ENCODE measurements at regions not wholly inside any gene's neighbourhood (a gene's known extent, or its start where the extent isn't known, plus 50 kb on each side); places are given as distances from the start of the nearest gene placed in this dataset.
A peak's percentile ranks its signal among the peaks of the same experiment; 100 is the strongest.

- TF ChIP-seq ZFX (IDR thresholded peaks at IDR 0.05) (no peak), CTCF (conservative IDR thresholded peaks at IDR 0.05) (no peak)
- H3K27ac ChIP-seq = no peak overlapping the region
These were observed 223.4 kb upstream of the ZBED5 start for GRCh38 chr11:11081288-11081687.

- no peak overlapping the region for H3K27ac ChIP-seq
- TF ChIP-seq CTCF (conservative IDR thresholded peaks at IDR 0.05) = peak; percentile 11; the same call in 1 of the 2 replicates
- no peak for TF ChIP-seq ZFX (IDR thresholded peaks at IDR 0.05)
These were observed 220.7 kb upstream of the ZBED5 start for GRCh38 chr11:11078344-11079086.

GRCh38 chr11:11077898-11078297 is 220.0 kb upstream of the ZBED5 start:
- TF ChIP-seq ZFX (IDR thresholded peaks at IDR 0.05) (no peak), CTCF (conservative IDR thresholded peaks at IDR 0.05) (no peak)
- no peak overlapping the region for H3K27ac ChIP-seq

- no peak overlapping the region for H3K27ac ChIP-seq
- TF ChIP-seq ZFX (IDR thresholded peaks at IDR 0.05) = no peak
- TF ChIP-seq CTCF (conservative IDR thresholded peaks at IDR 0.05) = no peak
These were observed 219.0 kb upstream of the ZBED5 start for GRCh38 chr11:11076879-11077278.

GRCh38 chr11:11076276-11076675 is 218.4 kb upstream of the ZBED5 start:
- H3K27ac ChIP-seq = no peak overlapping the region
- TF ChIP-seq ZFX (IDR thresholded peaks at IDR 0.05) (no peak), CTCF (conservative IDR thresholded peaks at IDR 0.05) (no peak)

- no peak; the same call in 1 of the 2 replicates for TF ChIP-seq CTCF (conservative IDR thresholded peaks at IDR 0.05)
- no peak for TF ChIP-seq ZFX (IDR thresholded peaks at IDR 0.05)
- no peak overlapping the region for H3K27ac ChIP-seq
These were observed 217.8 kb upstream of the ZBED5 start for GRCh38 chr11:11075515-11076171.

GRCh38 chr11:11074686-11075335 is 217.0 kb upstream of the ZBED5 start:
- TF ChIP-seq CTCF (conservative IDR thresholded peaks at IDR 0.05) (no peak), ZFX (IDR thresholded peaks at IDR 0.05) (no peak)
- H3K27ac ChIP-seq = no peak overlapping the region
